Transverse colon (tissue), 3 donors: ENCODE measurements at regions not wholly inside any gene's neighbourhood (a gene's known extent, or its start where the extent isn't known, plus 50 kb on each side); places are given as distances from the start of the nearest gene placed in this dataset.

Experiments
- CTCF ChIP-seq, 5 experiments: fragments of 200-600 bp in 3 of 5; fragments of 450-650 bp in 2 of 5; sonication (generic) in 3 of 5; IDR thresholded peaks; 1 replicate in 2 of 5; 2 replicates in 3 of 5; pipeline ENCODE4 v1.5.1; 2016 to 2017; ENCODE audit warnings: antibody characterized with exemption in 5 of 5, inconsistent platforms in 3 of 5, mild to moderate bottlenecking in 2 of 5, moderate library complexity in 1 of 5
- POLR2A ChIP-seq: fragments of 450-650 bp; IDR thresholded peaks from one replicate; pipeline ENCODE4 v1.6.1; 2016; ENCODE audit warnings: antibody characterized with exemption, mild to moderate bottlenecking, moderate library complexity

GRCh38 chr9:73064315-73064714, 87.3 kb upstream of the ANXA1 start:
- TF ChIP-seq POLR2A (no peak), CTCF (IDR thresholded peaks at IDR 0.05) (no peak)
